HG02943 (cell line): ENCODE measurements at regions not wholly inside any gene's neighbourhood (a gene's known extent, or its start where the extent isn't known, plus 50 kb on each side); places are given as distances from the start of the nearest gene placed in this dataset.
"Not testable (repeated sequence)": the region's sequence is repeated elsewhere in the genome, so short reads cannot be mapped to it uniquely, and the experiment has no call there.

ENCODE experiments used
- ATAC-seq: cut with Tn5 transposase; IDR thresholded peaks from one replicate; pipeline ENCODE4 v1.9.1; 2021; ENCODE audit warnings: mild to moderate bottlenecking, low read depth, moderate library complexity; ENCODE audit not compliant: unreplicated experiment

DNA sequence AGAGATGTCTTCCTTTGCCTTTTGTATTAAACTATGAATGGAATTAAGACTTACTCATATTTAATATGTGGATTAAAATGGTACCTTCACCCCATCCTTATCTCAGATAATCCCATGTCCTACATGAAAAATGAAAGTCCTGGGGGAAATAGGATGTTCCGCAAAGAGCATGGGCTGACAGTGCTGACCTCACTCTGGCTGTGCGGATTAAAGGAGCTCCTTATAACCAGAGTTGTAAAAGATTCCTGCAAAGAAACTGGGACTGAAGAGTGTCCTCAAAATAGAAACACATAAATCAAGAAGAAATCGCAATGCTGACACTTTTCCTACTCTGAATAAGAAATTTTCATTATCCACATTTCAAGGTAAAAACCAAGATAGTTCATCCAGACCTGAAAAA is 384.5 kb downstream of the LIG4 start:
- no peak for ATAC-seq

DNA sequence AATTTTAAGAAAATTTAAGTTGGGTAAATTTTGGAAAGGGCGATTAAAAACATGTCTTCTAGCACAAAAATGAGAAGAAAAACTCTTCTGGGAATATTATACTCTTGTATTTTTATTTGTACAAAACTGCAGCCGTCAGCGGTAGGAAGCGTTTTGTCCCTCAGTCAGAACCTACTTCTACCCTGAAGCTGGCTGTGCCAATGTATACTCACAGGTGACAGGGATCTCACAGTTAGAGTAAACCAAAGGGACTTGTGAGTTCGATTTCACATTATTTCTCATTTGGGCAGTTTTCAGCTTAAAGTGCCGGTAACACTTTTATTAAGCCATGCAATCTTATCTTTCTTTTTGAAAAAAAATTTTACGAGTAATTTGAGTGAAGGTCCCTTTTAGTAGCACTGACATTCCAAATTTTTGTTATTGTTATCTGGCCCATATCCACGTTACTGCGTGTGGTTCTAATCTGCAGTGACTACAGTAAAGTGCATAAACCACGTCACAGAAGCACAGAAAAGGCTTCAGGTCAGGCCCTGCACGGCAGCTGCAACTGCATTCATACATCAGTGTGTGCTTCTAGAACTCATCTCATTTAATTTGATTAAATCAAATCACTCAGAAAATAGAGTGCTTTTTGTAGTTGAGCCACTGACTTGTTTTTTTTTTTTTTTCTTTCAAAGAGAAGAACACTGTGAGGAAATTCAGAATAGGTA is 387.3 kb downstream of the LIG4 start:
- ATAC-seq, result no peak

- no peak for ATAC-seq
Observed at GRCh38 chr13:107824635-107825034, 390.7 kb downstream of the LIG4 start.

GRCh38 chr13:107822006-107822405 is 393.3 kb downstream of the LIG4 start:
- ATAC-seq, result no peak

- ATAC-seq, result no peak
Observed at GRCh38 chr13:107821492-107821891, 393.8 kb downstream of the LIG4 start.

- ATAC-seq, result no peak
Observed at GRCh38 chr13:107819071-107819470, 396.3 kb downstream of the LIG4 start.

DNA sequence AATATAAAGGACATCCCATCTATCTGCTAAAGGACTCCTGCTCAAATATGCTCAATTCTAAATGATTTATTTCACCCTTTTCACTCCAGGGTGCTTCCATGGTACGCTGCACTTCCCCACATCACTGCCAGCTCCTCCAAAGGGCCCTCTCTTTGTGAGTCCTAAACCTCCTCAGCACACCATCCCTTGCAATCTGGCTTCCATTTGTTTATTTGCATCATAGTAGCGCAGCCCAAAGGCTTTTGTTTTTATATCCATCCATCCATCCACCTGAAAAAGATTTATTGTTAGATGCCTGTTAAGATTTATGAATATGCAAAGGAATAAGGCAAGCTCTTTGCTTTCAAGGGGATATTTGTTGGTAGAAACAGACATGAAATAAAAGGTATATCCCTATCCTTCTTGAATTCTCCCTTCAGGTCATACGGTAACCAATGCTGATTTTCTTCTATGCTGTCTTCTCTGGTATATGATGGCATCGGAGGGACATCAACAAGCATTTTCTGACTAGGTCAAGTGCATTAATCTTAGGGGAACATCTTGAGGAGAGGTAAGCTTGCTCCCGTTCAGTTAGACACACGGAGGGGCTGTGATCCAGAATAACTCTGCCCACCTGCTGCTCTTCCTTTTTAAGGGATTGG is 397.6 kb downstream of the LIG4 start:
- no peak for ATAC-seq

DNA sequence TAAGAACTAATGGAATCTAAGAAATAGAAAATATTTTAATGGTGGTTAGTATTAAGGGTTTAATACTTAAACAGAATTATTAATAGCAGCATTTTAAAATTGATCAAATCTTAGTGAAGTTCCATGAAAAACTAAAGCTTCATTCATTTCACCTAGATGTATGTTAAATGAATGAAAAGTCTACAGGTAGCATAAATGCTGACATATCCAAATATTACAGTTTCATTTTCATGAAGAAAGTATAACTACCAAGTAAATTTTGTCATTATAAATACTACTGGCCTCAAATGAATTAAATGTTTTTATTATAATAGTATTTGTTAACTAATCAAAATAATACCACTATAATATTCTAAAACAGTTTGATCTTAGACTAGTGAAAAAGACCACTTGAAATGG is 403.3 kb downstream of the LIG4 start:
- ATAC-seq, result no peak

GRCh38 chr13:107811233-107812013 is 403.9 kb downstream of the LIG4 start:
- ATAC-seq, result no peak

GRCh38 chr13:107809125-107809524 is 406.2 kb downstream of the LIG4 start:
- no peak for ATAC-seq

- no peak for ATAC-seq
Observed at GRCh38 chr13:107808389-107808788, 406.9 kb downstream of the LIG4 start.

- ATAC-seq, result no peak
Observed at GRCh38 chr13:107807306-107808073, 407.8 kb downstream of the LIG4 start.

DNA sequence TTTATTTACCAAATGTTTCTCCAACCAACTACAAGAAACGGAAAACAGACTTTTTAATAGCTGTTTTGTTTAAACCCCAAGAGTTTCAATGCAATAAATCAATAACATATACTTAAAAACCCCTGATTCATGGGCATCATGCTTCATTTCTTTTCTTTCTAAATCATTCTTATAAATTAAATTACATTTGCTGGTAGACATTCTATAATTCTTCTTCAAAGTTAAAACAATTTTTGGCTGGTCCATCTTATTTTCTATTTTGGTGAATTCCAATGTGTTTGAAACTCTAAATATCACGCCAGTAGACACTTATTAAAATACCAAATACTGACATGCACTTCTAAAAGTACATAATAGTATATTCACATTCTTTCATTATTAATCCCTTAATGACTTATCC is 408.6 kb downstream of the LIG4 start:
- no peak for ATAC-seq

- no peak for ATAC-seq
Observed at GRCh38 chr13:107803822-107804495, 411.4 kb downstream of the LIG4 start.

DNA sequence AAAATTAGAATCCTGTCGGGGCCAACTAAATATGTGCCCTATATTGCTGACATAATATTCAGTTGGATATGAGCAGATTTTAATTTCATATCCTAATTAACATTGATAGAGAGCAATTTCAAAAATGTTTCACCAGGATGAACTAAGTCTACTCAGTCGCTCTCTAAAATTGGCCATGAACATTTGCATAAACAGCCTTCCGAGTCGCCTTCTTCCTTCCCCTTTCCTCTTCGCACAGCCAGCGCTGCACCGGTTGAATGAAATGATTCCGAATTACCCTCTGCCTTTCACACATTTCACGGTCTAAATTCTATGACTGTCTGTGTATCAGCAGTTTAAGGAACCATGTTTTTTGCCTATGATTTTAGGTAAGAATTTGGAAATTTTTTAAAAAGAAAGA is 413.7 kb downstream of the LIG4 start:
- no peak for ATAC-seq

DNA sequence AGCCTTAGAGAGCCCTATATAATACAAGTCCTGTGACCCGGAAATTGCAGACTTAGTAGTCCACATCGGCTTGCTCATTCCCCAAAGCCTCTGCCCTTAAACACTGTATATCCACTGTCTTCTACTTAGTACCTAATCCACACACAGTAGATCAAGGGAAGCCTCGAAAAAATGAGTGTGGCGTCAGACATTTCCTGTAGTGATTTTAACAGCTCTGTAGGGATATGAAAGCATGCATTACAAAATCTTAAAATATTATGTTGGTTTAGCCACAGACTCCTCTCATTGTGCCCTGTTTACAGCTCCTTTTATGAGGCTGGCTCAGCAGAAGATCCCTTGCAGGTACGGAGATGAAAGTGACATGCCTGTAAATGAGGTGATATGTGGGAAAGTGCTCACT is 416.3 kb downstream of the LIG4 start:
- no peak for ATAC-seq

DNA sequence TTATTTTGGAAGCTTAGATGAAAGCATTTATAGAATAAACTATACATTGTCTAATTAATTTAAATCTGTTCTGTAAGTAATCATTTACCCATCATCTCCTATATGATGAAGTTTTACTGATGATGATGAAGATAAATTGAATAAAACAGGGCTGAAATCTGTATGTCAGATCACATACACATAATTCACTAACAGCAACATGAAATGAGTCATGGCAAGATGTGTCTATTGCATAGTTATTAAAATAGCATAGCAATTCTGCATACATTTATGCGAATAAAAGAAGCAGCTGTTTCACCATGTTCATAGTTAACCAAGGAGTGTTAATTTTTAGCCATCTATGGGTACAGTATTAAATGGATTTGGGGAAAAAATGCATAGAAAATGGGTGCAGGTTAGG is 424.9 kb downstream of the LIG4 start:
- no peak for ATAC-seq

GRCh38 chr13:107788464-107789165 is 426.7 kb downstream of the LIG4 start:
- ATAC-seq, result no peak

GRCh38 chr13:107782646-107783045 is 432.7 kb downstream of the LIG4 start:
- ATAC-seq, result not testable (repeated sequence)

DNA sequence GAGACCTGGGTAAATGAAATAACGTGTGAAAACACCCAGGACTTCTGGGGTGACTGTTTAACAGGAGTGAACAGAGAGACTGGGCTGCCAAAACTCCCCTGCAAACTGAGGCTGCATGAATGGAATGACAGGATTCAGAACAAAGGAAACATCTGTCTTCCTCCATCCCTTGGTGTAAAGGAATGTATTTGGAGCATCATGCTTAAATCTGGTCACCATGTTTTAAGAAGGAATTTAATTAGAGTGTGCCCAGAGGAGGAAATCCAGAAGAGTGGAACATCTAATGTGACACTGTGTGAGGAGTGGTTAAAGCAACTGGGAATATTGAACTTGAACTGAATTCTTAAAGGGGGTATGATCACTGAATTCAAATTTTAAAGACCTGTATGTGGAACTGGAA is 437.2 kb downstream of the LIG4 start:
- ATAC-seq, result no peak
